K562 (cell line): ENCODE measurements at regions not wholly inside any gene's neighbourhood (a gene's known extent, or its start where the extent isn't known, plus 50 kb on each side); places are given as distances from the start of the nearest gene placed in this dataset.

Source experiments
- ATAC-seq: fragments of 200-7000 bp; cut with Tn5 transposase; 3 replicates; pipeline ENCODE4 v1.9.1; 2020; ENCODE audit warnings: moderate library complexity
- BruUV-seq: library from RNA; stranded (reverse); fragments of 400-500 nt; replicated peaks from 2 replicates; lab custom pipeline; 2021; lab: Mats Ljungman, UMichigan
- CTCF ChIA-PET: fragments of 300-600 bp; formaldehyde crosslinking; extraction: SDS; loops from one replicate; lab custom pipeline; 2021; ENCODE audit warnings: low intra/inter-chr PET ratio; lab: Yijun Ruan, JAX
- POLR2A ChIA-PET: fragments of 300-600, 350-650 bp; sonication (Branson Sonifier 250); formaldehyde crosslinking; extraction: SDS; loops from one replicate; lab custom pipeline; 2021; ENCODE audit warnings: antibody characterized with exemption, inconsistent platforms; lab: Yijun Ruan, JAX
- DNase-seq, 4 experiments: peaks; one replicate each; pipeline versions ENCODE4 v3.0.0 to v3.0.0-alpha.2; 2011 to 2018; ENCODE audit warnings: low spot score in 3 of 4, mixed read lengths in 3 of 4; ENCODE audit errors: extremely low read depth in 1 of 4
- FAIRE-seq: peaks from 2 replicates; lab custom pipeline; 2011; peaks lifted over from hg19 to GRCh38; lab: Jason Lieb, UNC
- H2AFZ ChIP-seq: 2 replicates; pipeline ENCODE4 v1.6.0; 2011; ENCODE audit warnings: low read depth, low read length, control low read depth, inconsistent platforms
- H3K27ac ChIP-seq: fragments of 200-600 bp; 3 replicates; pipeline ENCODE4 v1.8.0; 2011; ENCODE audit warnings: low read depth, mild to moderate bottlenecking, control low read depth, inconsistent platforms, low read length, moderate library complexity, mixed read lengths; ENCODE audit errors: extremely low read depth
- H3K27me3 ChIP-seq, 2 experiments: fragments of 300-600 bp in 1 of 2; 2 replicates in 1 of 2; 3 replicates in 1 of 2; pipeline versions ENCODE4 v1.6.0 to v1.8.0; 2011; ENCODE audit warnings: inconsistent platforms in 2 of 2, low read length in 2 of 2, mild to moderate bottlenecking in 1 of 2, mixed read lengths in 1 of 2, moderate library complexity in 1 of 2; ENCODE audit not compliant: control insufficient read depth in 2 of 2, insufficient read depth in 2 of 2
- H3K36me3 ChIP-seq: fragments of 300-600 bp; 3 replicates; pipeline ENCODE4 v1.8.0; 2011; ENCODE audit warnings: mild to moderate bottlenecking, low read length, inconsistent platforms; ENCODE audit not compliant: control insufficient read depth, insufficient read depth
- H3K4me1 ChIP-seq, 2 experiments: fragments of 200-600 bp in 1 of 2; replicated peaks in 1 of 2; 2 replicates in 1 of 2; 3 replicates in 1 of 2; pipeline versions ENCODE4 v1.5.1 to v1.8.0; 2011; ENCODE audit warnings: inconsistent platforms in 2 of 2, low read length in 2 of 2, mild to moderate bottlenecking in 1 of 2, mixed read lengths in 1 of 2, moderate library complexity in 1 of 2; ENCODE audit not compliant: control insufficient read depth in 2 of 2, insufficient read depth in 2 of 2
- H3K4me2 ChIP-seq: 2 replicates; pipeline ENCODE4 v1.6.1; 2011; ENCODE audit warnings: low read length, control low read depth, inconsistent platforms, mixed read lengths; ENCODE audit not compliant: insufficient read depth
- H3K4me3 ChIP-seq: fragments of 200-600 bp; sonication (generic), shearing (Covaris generic); 2 replicates; pipeline ENCODE4 v1.5.1; 2016; ENCODE audit warnings: control low read depth, inconsistent platforms
- H3K79me2 ChIP-seq: fragments of 200-600 bp; 3 replicates; pipeline ENCODE4 v1.8.0; 2011; ENCODE audit warnings: low read length, inconsistent platforms; ENCODE audit not compliant: control insufficient read depth, insufficient read depth
- H3K9ac ChIP-seq, 2 experiments: 2 replicates each; pipeline versions ENCODE4 v1.6.0 to v1.6.1; 2011; ENCODE audit warnings: low read depth in 2 of 2, low read length in 2 of 2, control low read depth in 1 of 2, inconsistent platforms in 1 of 2, mild to moderate bottlenecking in 1 of 2, mixed read lengths in 1 of 2; ENCODE audit not compliant: insufficient read depth in 1 of 2
- H3K9me1 ChIP-seq: one replicate; pipeline ENCODE4 v1.6.0; 2011; ENCODE audit warnings: inconsistent platforms, mild to moderate bottlenecking, low read length, moderate library complexity; ENCODE audit not compliant: control insufficient read depth, insufficient read depth
- H3K9me3 ChIP-seq: replicated peaks from 2 replicates; pipeline ENCODE4 v1.5.1; 2011; ENCODE audit warnings: low read depth, low read length, inconsistent platforms; ENCODE audit not compliant: control insufficient read depth, insufficient read depth
- H4K20me1 ChIP-seq: replicated peaks from 2 replicates; pipeline ENCODE4 v1.6.1; 2011; ENCODE audit warnings: low read length, inconsistent platforms, mixed read lengths; ENCODE audit not compliant: control insufficient read depth, insufficient read depth
- ARID2 ChIP-seq: fragments of 450-650 bp; IDR thresholded peaks from 2 replicates; pipeline ENCODE4 v1.6.1; 2017; ENCODE audit warnings: antibody characterized with exemption, mild to moderate bottlenecking
- DPF2 ChIP-seq: fragments of 450-650 bp; IDR thresholded peaks from 2 replicates; pipeline ENCODE4 v1.6.1; 2016
- HNRNPL ChIP-seq: fragments of 200-400 bp; formaldehyde crosslinking; IDR thresholded peaks from 2 replicates; pipeline ENCODE4 v1.6.1; 2017; ENCODE audit warnings: low read depth, mild to moderate bottlenecking, low read length
- KLF6 ChIP-seq: fragments of 250-450 bp; sonication (Bioruptor Pico); IDR thresholded peaks from 2 replicates; pipeline ENCODE4 v1.4.0; 2020; ENCODE audit warnings: mild to moderate bottlenecking, moderate library complexity, borderline replicate concordance
- MIER1 ChIP-seq: fragments of 450-650 bp; IDR thresholded peaks from 2 replicates; pipeline ENCODE4 v1.6.1; 2016; ENCODE audit warnings: antibody characterized with exemption, mild to moderate bottlenecking, low read depth
- NEUROD1 ChIP-seq: fragments of 150-350 bp; IDR thresholded peaks from 2 replicates; pipeline ENCODE4 v1.6.1; 2014; ENCODE audit warnings: borderline replicate concordance, low read length, low read depth; ENCODE audit not compliant: partially characterized antibody
- PHTF2 ChIP-seq: fragments of 250-450 bp; sonication (Bioruptor Pico); IDR thresholded peaks from 2 replicates; pipeline ENCODE4 v1.5.0; 2021; ENCODE audit warnings: mild to moderate bottlenecking
- WGBS: fragments of 100-300 bp; shearing (Covaris generic); methylation state at CpG from one replicate; pipeline ENCODE4 v1.1.6; 2016; ENCODE audit warnings: low coverage, mixed read lengths; ENCODE audit not compliant: insufficient coverage; ENCODE audit errors: missing lambda C conversion rate; 5-methylcytosine and 5-hydroxymethylcytosine counted together
- in situ Hi-C: fragments of 300-500 bp; cut with MboI; formaldehyde crosslinking; loops from 4 replicates; pipeline ENCODE4 v1.15.0; 2018; ENCODE audit warnings: inconsistent platforms, mixed read lengths
- intact Hi-C: fragments of 100-400 bp; cut with micrococcal nuclease; formaldehyde crosslinking; loops from 2 replicates; pipeline ENCODE4 v1.14.2; 2022

- ChIA-PET CTCF (no interaction called here), POLR2A (no interaction called here)
- intact Hi-C loops = no loop called here
- ATAC-seq = no peak
- Histone ChIP-seq H3K9ac (no peak overlapping the region), H3K79me2 (no peaks in the 10 kb centered on the region)
- TF ChIP-seq DPF2 = no peak
- no peak for TF ChIP-seq MIER1
- TF ChIP-seq ARID2 = no peak
- no peak for TF ChIP-seq NEUROD1
- TF ChIP-seq KLF6 (CRISPR knock-in tag) = no peak
- TF ChIP-seq HNRNPL = no peak
- TF ChIP-seq PHTF2 (CRISPR knock-in tag) = no peak
- TF ChIP-seq, all 486 proteins: peak for 0
- no peaks in the 10 kb centered on the region for H4K20me1 ChIP-seq
- H3K27ac ChIP-seq = no peak overlapping the region
- no peak overlapping the region for H2AFZ ChIP-seq
- no TSS peak for BruUV-seq
- H3K4me1 ChIP-seq = no peaks in the 10 kb centered on the region
- in situ Hi-C loops = no loop called here
- H3K4me2 ChIP-seq = no peak overlapping the region
- no peaks in the 10 kb centered on the region for H3K9me1 ChIP-seq
- H3K36me3 ChIP-seq = no peaks in the 10 kb centered on the region
- 0 out of 5 replicates have a peak, but pooled peaks cover 0 to 5% of the 10 kb centered on the region in 2 experiments for H3K27me3 ChIP-seq
- H3K4me3 ChIP-seq = no peak overlapping the region
- H3K9me3 ChIP-seq = no peaks in the 10 kb centered on the region
- WGBS = 3% methylated on average over 15 of the region's 18 CpGs
- no peak for FAIRE-seq
- DNase-seq = no peak
These were observed 73.0 kb upstream of the PJA1 start for GRCh38 chrX:69238114-69238886.
